ENCODE measurements at regions not wholly inside any gene's neighbourhood (a gene's known extent, or its start where the extent isn't known, plus 50 kb on each side); places are given as distances from the start of the nearest gene placed in this dataset.

DNA sequence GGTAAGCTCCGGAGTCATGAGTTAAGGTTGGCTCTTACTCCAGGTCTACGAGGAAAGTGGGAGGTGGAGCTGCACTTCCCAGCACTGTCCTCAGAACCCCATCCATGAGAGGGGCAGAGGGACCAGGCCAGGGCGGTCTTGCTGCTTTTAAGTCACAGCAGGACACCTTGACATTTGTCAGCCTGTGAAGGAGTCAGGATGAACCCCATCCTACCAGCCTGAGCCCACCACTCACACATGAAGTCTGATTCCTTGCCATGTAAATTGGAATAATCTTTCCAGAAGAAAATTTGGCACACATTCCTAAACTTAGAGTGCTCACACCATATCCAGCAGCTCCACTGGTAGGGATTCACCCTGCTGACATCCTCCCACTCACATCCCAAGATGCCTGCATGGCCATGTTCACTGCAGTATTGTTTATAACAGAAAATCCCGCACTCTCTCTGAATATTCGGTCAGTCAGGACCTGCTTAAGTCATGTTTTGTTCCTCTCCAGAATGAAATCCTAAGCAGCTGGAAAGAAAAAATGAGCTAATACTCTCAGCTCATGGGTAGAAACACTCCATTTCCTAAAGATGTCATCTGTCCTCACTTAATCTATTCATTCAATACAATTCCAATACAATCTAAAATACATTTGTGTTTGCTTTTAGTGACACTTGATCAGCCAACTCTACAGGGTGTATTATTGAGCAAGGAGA lies 79.3 kb upstream of the COL5A1 start:
- Histone ChIP-seq H3K79me2 (ENCODE audit: low read length) (no peaks in the 10 kb centered on the region), H3K4me1 (ENCODE audit: low read length) (no peaks in the 10 kb centered on the region), H3K27ac (ENCODE audit: low read length) (no peak overlapping the region), H3K9ac (ENCODE audit: low read length) (no peak overlapping the region), H4K20me1 (ENCODE audit: insufficient read depth, low read depth, low read length) (no peaks in the 10 kb centered on the region), H3K36me3 (ENCODE audit: insufficient read depth, low read length) (no peaks in the 10 kb centered on the region), H2AFZ (ENCODE audit: low read length) (no peak overlapping the region), H3K9me2 (replicated peaks; ENCODE audit: insufficient read depth, low read length) (no peaks in the 10 kb centered on the region), H3K4me3 (ENCODE audit: low read length) (no peak overlapping the region), H3K27me3 (ENCODE audit: low read length) (no peaks in the 10 kb centered on the region), H3K9me3 (ENCODE audit: low read length) (no peaks in the 10 kb centered on the region), H3K4me2 (ENCODE audit: low read depth, low read length, poor library complexity, severe bottlenecking) (no peak overlapping the region)
- no peak for DNase-seq

- Histone ChIP-seq H3K79me2 (ENCODE audit: low read length) (no peaks in the 10 kb centered on the region), H3K36me3 (ENCODE audit: insufficient read depth, low read length) (no peaks in the 10 kb centered on the region), H3K4me3 (ENCODE audit: low read length) (no peak overlapping the region), H3K27ac (ENCODE audit: low read length) (no peak overlapping the region), H2AFZ (ENCODE audit: low read length) (no peak overlapping the region), H4K20me1 (ENCODE audit: insufficient read depth, low read depth, low read length) (no peaks in the 10 kb centered on the region), H3K27me3 (ENCODE audit: low read length) (no peaks in the 10 kb centered on the region), H3K4me1 (ENCODE audit: low read length) (no peaks in the 10 kb centered on the region), H3K9me3 (ENCODE audit: low read length) (no peaks in the 10 kb centered on the region), H3K4me2 (ENCODE audit: low read depth, low read length, poor library complexity, severe bottlenecking) (no peak overlapping the region), H3K9ac (ENCODE audit: low read length) (no peak overlapping the region), H3K9me2 (replicated peaks; ENCODE audit: insufficient read depth, low read length) (no peaks in the 10 kb centered on the region)
- DNase-seq, result no peak
Observed at GRCh38 chr9:134563397-134563796, 78.2 kb upstream of the COL5A1 start.

DNA sequence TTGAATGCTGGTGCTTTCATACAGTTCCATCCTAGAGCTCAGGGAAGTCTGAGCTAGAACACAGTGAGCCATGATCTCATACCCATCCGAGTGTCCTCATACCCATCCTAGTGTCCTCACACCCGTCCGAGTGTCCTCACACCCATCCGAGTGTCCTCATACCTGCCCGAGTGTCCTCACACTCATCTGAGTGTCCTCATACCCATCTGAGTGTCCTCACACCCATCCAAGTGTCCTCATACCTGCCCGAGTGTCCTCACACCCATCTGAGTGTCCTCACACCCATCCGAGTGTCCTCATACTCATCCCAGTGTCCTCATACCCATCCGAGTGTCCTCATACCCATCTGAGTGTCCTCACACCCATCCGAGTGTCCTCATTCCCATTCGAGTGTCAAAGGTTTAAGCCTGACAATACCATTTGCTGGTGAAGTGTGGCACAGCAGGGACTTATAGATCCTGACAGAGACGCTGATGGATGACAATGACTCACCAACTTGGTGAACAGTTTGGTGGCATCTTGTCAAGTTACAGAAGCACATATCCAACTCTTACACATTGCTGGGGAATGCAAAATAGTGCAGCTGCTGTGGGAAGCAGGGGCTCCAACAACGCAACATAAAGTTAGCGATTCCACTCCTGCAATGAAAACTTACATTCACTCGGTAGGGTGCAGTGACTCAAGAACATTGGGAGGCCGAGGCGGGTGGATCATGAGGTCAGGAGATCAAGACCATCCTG lies 77.0 kb upstream of the COL5A1 start:
- no peaks in the 10 kb centered on the region for H3K27me3 ChIP-seq (ENCODE audit: low read length)
- no peak overlapping the region for H3K27ac ChIP-seq (ENCODE audit: low read length)
- no peaks in the 10 kb centered on the region for H4K20me1 ChIP-seq (ENCODE audit: insufficient read depth, low read depth, low read length)
- no peak overlapping the region for H2AFZ ChIP-seq (ENCODE audit: low read length)
- DNase-seq, result no peak
- no peaks in the 10 kb centered on the region for H3K4me1 ChIP-seq (ENCODE audit: low read length)
- no peak overlapping the region for H3K4me3 ChIP-seq (ENCODE audit: low read length)
- H3K4me2 ChIP-seq (ENCODE audit: low read depth, low read length, poor library complexity, severe bottlenecking), result no peak overlapping the region
- no peak overlapping the region for H3K9ac ChIP-seq (ENCODE audit: low read length)
- H3K79me2 ChIP-seq (ENCODE audit: low read length), result no peaks in the 10 kb centered on the region
- H3K9me3 ChIP-seq (ENCODE audit: low read length), result no peaks in the 10 kb centered on the region
- no peaks in the 10 kb centered on the region for H3K9me2 ChIP-seq (replicated peaks; ENCODE audit: insufficient read depth, low read length)
- H3K36me3 ChIP-seq (ENCODE audit: insufficient read depth, low read length), result no peaks in the 10 kb centered on the region

DNA sequence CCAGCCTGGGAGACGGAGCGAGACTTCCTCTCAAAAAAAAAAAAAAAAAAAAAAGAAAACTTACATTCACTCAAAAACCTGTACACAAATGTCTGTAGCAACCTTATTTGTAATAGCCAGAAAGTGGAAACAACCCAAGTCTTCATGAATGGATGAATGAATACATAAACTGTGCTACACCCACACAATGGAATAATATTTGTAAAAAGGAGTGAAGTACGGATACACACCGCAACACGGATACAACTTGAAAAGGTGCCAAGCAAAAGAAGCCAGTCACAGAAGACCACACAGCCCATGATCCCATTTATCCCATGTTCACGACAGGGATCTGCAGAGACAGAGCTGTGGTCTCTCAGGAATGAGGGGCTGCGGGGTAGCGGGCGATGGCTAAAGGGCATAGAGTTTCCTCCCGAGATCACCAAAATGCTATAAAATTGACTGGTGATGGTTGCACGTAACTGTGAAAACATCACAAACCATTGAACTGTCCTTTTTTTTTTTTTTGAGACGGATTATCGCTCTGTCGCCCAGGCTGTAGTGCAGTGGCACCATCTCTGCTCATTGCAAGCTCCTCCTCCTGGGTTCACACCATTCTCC lies 76.2 kb upstream of the COL5A1 start:
- Histone ChIP-seq H3K79me2 (ENCODE audit: low read length) (no peaks in the 10 kb centered on the region), H3K9ac (ENCODE audit: low read length) (no peak overlapping the region), H3K36me3 (ENCODE audit: insufficient read depth, low read length) (no peaks in the 10 kb centered on the region), H3K9me3 (ENCODE audit: low read length) (no peaks in the 10 kb centered on the region), H4K20me1 (ENCODE audit: insufficient read depth, low read depth, low read length) (no peaks in the 10 kb centered on the region), H3K27ac (ENCODE audit: low read length) (no peak overlapping the region), H3K9me2 (replicated peaks; ENCODE audit: insufficient read depth, low read length) (no peaks in the 10 kb centered on the region), H3K27me3 (ENCODE audit: low read length) (no peaks in the 10 kb centered on the region), H2AFZ (ENCODE audit: low read length) (no peak overlapping the region), H3K4me3 (ENCODE audit: low read length) (no peak overlapping the region), H3K4me2 (ENCODE audit: low read depth, low read length, poor library complexity, severe bottlenecking) (no peak overlapping the region), H3K4me1 (ENCODE audit: low read length) (no peaks in the 10 kb centered on the region)
- DNase-seq, result no peak

GRCh38 chr9:134566196-134566847 lies 75.3 kb upstream of the COL5A1 start:
- H2AFZ ChIP-seq (ENCODE audit: low read length), result no peak overlapping the region
- no peak for DNase-seq
- H3K36me3 ChIP-seq (ENCODE audit: insufficient read depth, low read length), result no peaks in the 10 kb centered on the region
- H3K4me2 ChIP-seq (ENCODE audit: low read depth, low read length, poor library complexity, severe bottlenecking), result no peak overlapping the region
- no peaks in the 10 kb centered on the region for H3K79me2 ChIP-seq (ENCODE audit: low read length)
- no peak overlapping the region for H3K27ac ChIP-seq (ENCODE audit: low read length)
- H3K4me3 ChIP-seq (ENCODE audit: low read length), result no peak overlapping the region
- H4K20me1 ChIP-seq (ENCODE audit: insufficient read depth, low read depth, low read length), result no peaks in the 10 kb centered on the region
- no peaks in the 10 kb centered on the region for H3K9me2 ChIP-seq (replicated peaks; ENCODE audit: insufficient read depth, low read length)
- H3K9me3 ChIP-seq (ENCODE audit: low read length), result no peaks in the 10 kb centered on the region
- H3K9ac ChIP-seq (ENCODE audit: low read length), result no peak overlapping the region
- H3K4me1 ChIP-seq (ENCODE audit: low read length), result no peaks in the 10 kb centered on the region
- no peaks in the 10 kb centered on the region for H3K27me3 ChIP-seq (ENCODE audit: low read length)

DNA sequence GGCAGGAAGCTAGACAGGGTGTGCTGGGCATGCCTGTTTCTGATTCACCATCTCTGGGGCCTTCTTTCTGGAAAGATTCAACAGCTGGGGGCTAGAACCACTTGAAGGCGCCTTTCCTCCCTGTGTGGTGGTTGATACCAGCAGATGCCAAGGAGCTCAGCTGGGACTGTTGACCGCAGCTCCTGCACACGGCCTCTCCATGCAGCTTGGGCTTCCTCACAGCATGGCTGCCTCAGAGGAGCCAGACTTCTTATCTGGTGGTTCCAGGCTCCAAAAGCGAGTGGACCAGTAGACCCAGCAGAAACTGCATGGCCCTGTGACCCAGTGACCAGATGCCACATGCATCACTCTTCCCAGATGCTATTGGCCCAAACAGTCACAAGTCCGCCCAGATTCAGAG lies 74.7 kb upstream of the COL5A1 start:
- H3K27ac ChIP-seq (ENCODE audit: low read length), result no peak overlapping the region
- H3K9ac ChIP-seq (ENCODE audit: low read length), result no peak overlapping the region
- no peak overlapping the region for H2AFZ ChIP-seq (ENCODE audit: low read length)
- no peak overlapping the region for H3K4me2 ChIP-seq (ENCODE audit: low read depth, low read length, poor library complexity, severe bottlenecking)
- no peaks in the 10 kb centered on the region for H3K4me1 ChIP-seq (ENCODE audit: low read length)
- H3K27me3 ChIP-seq (ENCODE audit: low read length), result no peaks in the 10 kb centered on the region
- H3K9me2 ChIP-seq (replicated peaks; ENCODE audit: insufficient read depth, low read length), result no peaks in the 10 kb centered on the region
- no peak overlapping the region for H3K4me3 ChIP-seq (ENCODE audit: low read length)
- no peaks in the 10 kb centered on the region for H3K9me3 ChIP-seq (ENCODE audit: low read length)
- no peaks in the 10 kb centered on the region for H3K36me3 ChIP-seq (ENCODE audit: insufficient read depth, low read length)
- no peaks in the 10 kb centered on the region for H4K20me1 ChIP-seq (ENCODE audit: insufficient read depth, low read depth, low read length)
- H3K79me2 ChIP-seq (ENCODE audit: low read length), result no peaks in the 10 kb centered on the region
- DNase-seq, result no peak

- H3K4me3 ChIP-seq (ENCODE audit: low read length), result no peak overlapping the region
- H3K27ac ChIP-seq (ENCODE audit: low read length), result no peak overlapping the region
- H3K4me2 ChIP-seq (ENCODE audit: low read depth, low read length, poor library complexity, severe bottlenecking), result no peak overlapping the region
- no peaks in the 10 kb centered on the region for H3K9me2 ChIP-seq (replicated peaks; ENCODE audit: insufficient read depth, low read length)
- no peak overlapping the region for H3K9ac ChIP-seq (ENCODE audit: low read length)
- no peaks in the 10 kb centered on the region for H3K9me3 ChIP-seq (ENCODE audit: low read length)
- H3K36me3 ChIP-seq (ENCODE audit: insufficient read depth, low read length), result no peaks in the 10 kb centered on the region
- H4K20me1 ChIP-seq (ENCODE audit: insufficient read depth, low read depth, low read length), result no peaks in the 10 kb centered on the region
- no peak for DNase-seq
- no peaks in the 10 kb centered on the region for H3K27me3 ChIP-seq (ENCODE audit: low read length)
- no peaks in the 10 kb centered on the region for H3K4me1 ChIP-seq (ENCODE audit: low read length)
- no peak overlapping the region for H2AFZ ChIP-seq (ENCODE audit: low read length)
- H3K79me2 ChIP-seq (ENCODE audit: low read length), result no peaks in the 10 kb centered on the region
Observed at GRCh38 chr9:134568116-134568515, 73.5 kb upstream of the COL5A1 start.

DNA sequence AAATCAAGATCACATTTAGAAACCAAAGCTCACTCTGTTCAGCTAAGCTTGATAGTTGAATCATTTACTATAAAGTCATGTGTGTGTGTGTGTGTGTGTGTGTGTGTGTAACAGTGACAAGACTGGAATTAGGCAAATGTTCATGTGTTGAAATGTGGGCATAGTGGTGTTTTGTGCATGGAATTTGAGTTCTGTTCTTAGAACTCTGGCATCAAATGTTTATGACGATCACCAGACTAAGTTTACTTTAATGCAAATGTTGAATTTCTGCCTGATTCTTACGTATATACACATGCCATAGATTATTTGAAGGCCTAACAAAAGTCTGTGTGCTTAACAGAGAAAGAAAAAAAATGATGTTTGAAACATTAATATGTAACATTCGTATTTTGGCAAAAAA lies 72.8 kb upstream of the COL5A1 start:
- Histone ChIP-seq H3K9me2 (replicated peaks; ENCODE audit: insufficient read depth, low read length) (no peaks in the 10 kb centered on the region), H3K27ac (ENCODE audit: low read length) (no peak overlapping the region), H4K20me1 (ENCODE audit: insufficient read depth, low read depth, low read length) (no peaks in the 10 kb centered on the region), H3K4me3 (ENCODE audit: low read length) (no peak overlapping the region), H3K4me2 (ENCODE audit: low read depth, low read length, poor library complexity, severe bottlenecking) (no peak overlapping the region), H3K79me2 (ENCODE audit: low read length) (no peaks in the 10 kb centered on the region), H2AFZ (ENCODE audit: low read length) (no peak overlapping the region), H3K9ac (ENCODE audit: low read length) (no peak overlapping the region), H3K4me1 (ENCODE audit: low read length) (no peaks in the 10 kb centered on the region), H3K9me3 (ENCODE audit: low read length) (no peaks in the 10 kb centered on the region), H3K36me3 (ENCODE audit: insufficient read depth, low read length) (no peaks in the 10 kb centered on the region), H3K27me3 (ENCODE audit: low read length) (no peaks in the 10 kb centered on the region)
- no peak for DNase-seq

Data from Karpas-422 (cell line).